ENCODE measurements at regions not wholly inside any gene's neighbourhood (a gene's known extent, or its start where the extent isn't known, plus 50 kb on each side); places are given as distances from the start of the nearest gene placed in this dataset.

GRCh38 chr11:92504534-92504933, 279.9 kb downstream of the FAT3 start:
- no peak overlapping the region for H3K27ac ChIP-seq
- no peaks in the 10 kb centered on the region for H3K27me3 ChIP-seq
- WGBS, 3 donors, result 51 to 69% (median 59%) methylated on average over 2 of the region's 2 CpGs
- H3K4me1 ChIP-seq (ENCODE audit: insufficient read depth), result no peaks in the 10 kb centered on the region
- no peak overlapping the region for H3K4me3 ChIP-seq
- no peak for TF ChIP-seq POLR2A (IDR thresholded peaks at IDR 0.05)
- no peak for TF ChIP-seq CTCF (IDR thresholded peaks at IDR 0.05)
- no peak for TF ChIP-seq EP300 (IDR thresholded peaks at IDR 0.05)
- no peaks in the 10 kb centered on the region for H3K9me3 ChIP-seq
- H3K36me3 ChIP-seq, result no peaks in the 10 kb centered on the region
- intact Hi-C loops (cut with DNase I), result no loop called here
- DNase-seq, result no peak

GRCh38 chr11:92505689-92506088, 281.1 kb downstream of the FAT3 start:
- Histone ChIP-seq H3K4me3 (no peak overlapping the region), H3K27me3 (no peaks in the 10 kb centered on the region), H3K27ac (no peak overlapping the region), H3K9me3 (no peaks in the 10 kb centered on the region), H3K36me3 (no peaks in the 10 kb centered on the region), H3K4me1 (ENCODE audit: insufficient read depth) (no peaks in the 10 kb centered on the region)
- TF ChIP-seq POLR2A (IDR thresholded peaks at IDR 0.05) (no peak), EP300 (IDR thresholded peaks at IDR 0.05) (no peak), CTCF (IDR thresholded peaks at IDR 0.05) (no peak)
- intact Hi-C loops (cut with DNase I), result no loop called here
- no peak for DNase-seq
- 85 to 90% (median 89%) methylated on average over 4 of the region's 4 CpGs for WGBS, 3 donors

GRCh38 chr11:92506809-92507336, 282.3 kb downstream of the FAT3 start:
- no peaks in the 10 kb centered on the region for H3K9me3 ChIP-seq
- H3K4me3 ChIP-seq, result no peak overlapping the region
- no peak for DNase-seq
- TF ChIP-seq CTCF (IDR thresholded peaks at IDR 0.05), result no peak
- TF ChIP-seq EP300 (IDR thresholded peaks at IDR 0.05), result no peak
- TF ChIP-seq POLR2A (IDR thresholded peaks at IDR 0.05), result no peak
- intact Hi-C loops (cut with DNase I), result no loop called here
- no peaks in the 10 kb centered on the region for H3K4me1 ChIP-seq (ENCODE audit: insufficient read depth)
- 84 to 93% (median 88%) methylated on average over 4 of the region's 4 CpGs for WGBS, 3 donors
- H3K36me3 ChIP-seq, result no peaks in the 10 kb centered on the region
- no peak overlapping the region for H3K27ac ChIP-seq
- H3K27me3 ChIP-seq, result no peaks in the 10 kb centered on the region

GRCh38 chr11:92510591-92510990, 286.0 kb downstream of the FAT3 start:
- Histone ChIP-seq H3K4me1 (ENCODE audit: insufficient read depth) (no peaks in the 10 kb centered on the region), H3K9me3 (no peaks in the 10 kb centered on the region), H3K36me3 (no peaks in the 10 kb centered on the region), H3K27me3 (no peaks in the 10 kb centered on the region), H3K27ac (no peak overlapping the region), H3K4me3 (no peak overlapping the region)
- intact Hi-C loops (cut with DNase I), result no loop called here
- no peak for DNase-seq
- TF ChIP-seq POLR2A (IDR thresholded peaks at IDR 0.05) (no peak), EP300 (IDR thresholded peaks at IDR 0.05) (no peak), CTCF (IDR thresholded peaks at IDR 0.05) (no peak)
- WGBS, 3 donors, result 94 to 100% (median 94%) methylated on average over 1 of the region's 1 CpG
